ENCODE measurements at regions not wholly inside any gene's neighbourhood (a gene's known extent, or its start where the extent isn't known, plus 50 kb on each side); places are given as distances from the start of the nearest gene placed in this dataset.

GRCh38 chr6:74805916-74806696, 399.7 kb downstream of the COL12A1 start:
- H3K4me1 ChIP-seq = no peaks in the 10 kb centered on the region
- H3K27me3 ChIP-seq = no peaks in the 10 kb centered on the region
- H3K27ac ChIP-seq = no peak overlapping the region
- H3K36me3 ChIP-seq (replicated peaks in 1 of 2; ENCODE audit: insufficient read depth in 1 of 2, low read depth in 2 of 2) = no peaks in the 10 kb centered on the region
- no peaks in the 10 kb centered on the region for H3K9me3 ChIP-seq
- ATAC-seq (no peak), DNase-seq (no peak)
- no peak overlapping the region for H3K4me3 ChIP-seq
- WGBS, 2 donors = 63 to 73% methylated on average over 5 of the region's 5 CpGs
- TF ChIP-seq POLR2A (IDR thresholded peaks at IDR 0.05) = no peak
- TF ChIP-seq CTCF (IDR thresholded peaks at IDR 0.05) = no peak
- intact Hi-C loops (cut with DNase I) = no loop called here

DNA sequence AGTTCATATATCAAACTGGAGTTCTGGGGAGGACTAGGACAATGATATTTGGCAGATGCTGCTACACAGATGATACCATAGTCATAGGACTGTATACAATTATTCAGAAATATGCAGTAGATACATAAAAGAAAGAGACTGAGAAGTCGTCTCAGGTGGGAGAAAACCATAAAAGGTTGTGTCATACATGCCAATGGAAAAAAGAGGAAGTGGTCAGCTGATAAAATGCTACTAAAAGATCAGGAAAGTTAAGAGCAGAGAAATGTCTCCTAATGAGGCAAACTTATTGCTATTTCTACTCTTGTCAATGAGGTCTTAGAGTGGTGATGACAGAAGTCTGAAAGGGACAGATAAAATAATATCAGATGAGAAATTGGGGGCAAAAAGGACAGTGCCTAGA, 407.6 kb downstream of the COL12A1 start:
- no peak for ATAC-seq
- TF ChIP-seq CTCF (IDR thresholded peaks at IDR 0.05) = no peak
- no peak for TF ChIP-seq POLR2A (IDR thresholded peaks at IDR 0.05)
- intact Hi-C loops (cut with DNase I) = no loop called here
- Histone ChIP-seq H3K27ac (no peak overlapping the region), H3K9me3 (no peaks in the 10 kb centered on the region), H3K36me3 (replicated peaks in 1 of 2; ENCODE audit: insufficient read depth in 1 of 2, low read depth in 2 of 2) (no peaks in the 10 kb centered on the region), H3K4me1 (no peaks in the 10 kb centered on the region), H3K27me3 (no peaks in the 10 kb centered on the region), H3K4me3 (no peak overlapping the region)
- DNase-seq = no peak
- WGBS, 2 donors = 50 to 62% methylated on average over 1 of the region's 1 CpG

DNA sequence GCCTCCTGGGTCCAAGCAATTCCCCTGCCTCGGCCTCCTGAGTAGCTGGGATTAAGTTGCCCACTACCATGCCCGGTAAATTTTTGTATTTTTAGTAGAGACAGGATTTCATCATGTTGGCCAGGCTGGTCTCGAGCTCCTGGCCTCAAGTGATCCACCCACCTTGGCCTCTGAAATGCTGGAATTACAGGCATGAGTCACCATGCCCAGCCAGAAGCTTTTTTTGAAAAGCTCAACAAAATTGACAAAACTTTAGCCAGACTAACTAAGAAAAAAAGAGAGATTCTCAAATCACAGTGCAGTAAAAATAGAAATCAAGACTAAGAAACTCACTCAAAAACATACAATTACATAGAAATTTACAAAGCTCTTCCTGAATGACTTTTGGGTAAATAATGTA, 420.6 kb downstream of the COL12A1 start:
- intact Hi-C loops (cut with DNase I) = no loop called here
- Histone ChIP-seq H3K36me3 (replicated peaks in 1 of 2; ENCODE audit: insufficient read depth in 1 of 2, low read depth in 2 of 2) (no peaks in the 10 kb centered on the region), H3K9me3 (no peaks in the 10 kb centered on the region), H3K4me1 (peaks cover 9% of the 10 kb centered on the region), H3K27ac (no peak overlapping the region), H3K4me3 (no peak overlapping the region), H3K27me3 (no peaks in the 10 kb centered on the region)
- 77 to 80% methylated on average over 3 of the region's 3 CpGs for WGBS, 2 donors
- ATAC-seq = no peak
- DNase-seq = no peak
- TF ChIP-seq CTCF (IDR thresholded peaks at IDR 0.05) (no peak), POLR2A (IDR thresholded peaks at IDR 0.05) (no peak)

- Histone ChIP-seq H3K4me3 (no peak overlapping the region), H3K4me1 (peaks cover 9% of the 10 kb centered on the region), H3K36me3 (replicated peaks in 1 of 2; ENCODE audit: insufficient read depth in 1 of 2, low read depth in 2 of 2) (no peaks in the 10 kb centered on the region), H3K27ac (no peak overlapping the region), H3K27me3 (no peaks in the 10 kb centered on the region), H3K9me3 (no peaks in the 10 kb centered on the region)
- intact Hi-C loops (cut with DNase I) = no loop called here
- ATAC-seq = no peak
- TF ChIP-seq POLR2A (IDR thresholded peaks at IDR 0.05) = no peak
- no peak for TF ChIP-seq CTCF (IDR thresholded peaks at IDR 0.05)
- 26 to 30% methylated on average over 1 of the region's 1 CpG for WGBS, 2 donors
- DNase-seq = no peak
Measured at GRCh38 chr6:74782346-74782745, 423.5 kb downstream of the COL12A1 start.

- Histone ChIP-seq H3K27ac (no peak overlapping the region), H3K4me3 (no peak overlapping the region), H3K9me3 (no peaks in the 10 kb centered on the region), H3K4me1 (peaks cover 9% of the 10 kb centered on the region), H3K36me3 (replicated peaks in 1 of 2; ENCODE audit: insufficient read depth in 1 of 2, low read depth in 2 of 2) (no peaks in the 10 kb centered on the region), H3K27me3 (no peaks in the 10 kb centered on the region)
- intact Hi-C loops (cut with DNase I) = no loop called here
- no peak for TF ChIP-seq CTCF (IDR thresholded peaks at IDR 0.05)
- TF ChIP-seq POLR2A (IDR thresholded peaks at IDR 0.05) = no peak
- no peak for DNase-seq
- no peak for ATAC-seq
Measured at GRCh38 chr6:74780831-74781230, 425.0 kb downstream of the COL12A1 start.
